ENCODE measurements at regions not wholly inside any gene's neighbourhood (a gene's known extent, or its start where the extent isn't known, plus 50 kb on each side); places are given as distances from the start of the nearest gene placed in this dataset.

DNA sequence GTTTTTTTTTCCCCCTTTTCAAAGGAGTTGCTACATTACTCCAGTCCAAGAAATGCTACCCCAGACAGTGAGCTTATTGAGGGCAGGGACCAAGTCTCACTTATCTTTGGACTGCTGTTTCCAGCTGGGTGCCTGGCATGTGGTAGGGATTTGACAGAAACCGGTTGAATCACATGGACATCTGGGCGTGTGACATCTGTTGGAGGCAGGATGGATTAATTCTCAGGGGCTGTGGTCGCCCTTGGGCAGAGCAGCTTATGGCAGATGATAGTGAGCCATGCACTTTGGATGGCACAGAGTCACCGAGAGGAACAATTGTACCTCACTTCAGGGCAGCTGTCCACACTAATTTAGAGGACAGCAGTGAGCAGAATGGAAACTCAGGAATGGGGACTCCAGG, 254.6 kb upstream of the ID2 start:
- TF ChIP-seq TCF7L2 (IDR thresholded peaks at IDR 0.05; ENCODE audit: borderline replicate concordance, low read depth, low read length) = no peak
- TF ChIP-seq, protein P1, sequence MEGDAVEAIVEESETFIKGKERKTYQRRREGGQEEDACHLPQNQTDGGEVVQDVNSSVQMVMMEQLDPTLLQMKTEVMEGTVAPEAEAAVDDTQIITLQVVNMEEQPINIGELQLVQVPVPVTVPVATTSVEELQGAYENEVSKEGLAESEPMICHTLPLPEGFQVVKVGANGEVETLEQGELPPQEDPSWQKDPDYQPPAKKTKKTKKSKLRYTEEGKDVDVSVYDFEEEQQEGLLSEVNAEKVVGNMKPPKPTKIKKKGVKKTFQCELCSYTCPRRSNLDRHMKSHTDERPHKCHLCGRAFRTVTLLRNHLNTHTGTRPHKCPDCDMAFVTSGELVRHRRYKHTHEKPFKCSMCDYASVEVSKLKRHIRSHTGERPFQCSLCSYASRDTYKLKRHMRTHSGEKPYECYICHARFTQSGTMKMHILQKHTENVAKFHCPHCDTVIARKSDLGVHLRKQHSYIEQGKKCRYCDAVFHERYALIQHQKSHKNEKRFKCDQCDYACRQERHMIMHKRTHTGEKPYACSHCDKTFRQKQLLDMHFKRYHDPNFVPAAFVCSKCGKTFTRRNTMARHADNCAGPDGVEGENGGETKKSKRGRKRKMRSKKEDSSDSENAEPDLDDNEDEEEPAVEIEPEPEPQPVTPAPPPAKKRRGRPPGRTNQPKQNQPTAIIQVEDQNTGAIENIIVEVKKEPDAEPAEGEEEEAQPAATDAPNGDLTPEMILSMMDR (tag by site-specific recombination; IDR thresholded peaks at IDR 0.05) = no peak
- no peak for TF ChIP-seq ZEB2 (tag by site-specific recombination; IDR thresholded peaks at IDR 0.05)
- TF ChIP-seq ZNF10 (tag by site-specific recombination; IDR thresholded peaks at IDR 0.05) = no peak
- TF ChIP-seq YY1 (tag by site-specific recombination; IDR thresholded peaks at IDR 0.05) = no peak
- TF ChIP-seq ZXDB (tag by site-specific recombination; IDR thresholded peaks at IDR 0.05) = no peak
- no peak for TF ChIP-seq KLF1 (tag by site-specific recombination; IDR thresholded peaks at IDR 0.05)
- TF ChIP-seq ZNF324 (tag by site-specific recombination; IDR thresholded peaks at IDR 0.05) = no peak
- TF ChIP-seq, protein P2, sequence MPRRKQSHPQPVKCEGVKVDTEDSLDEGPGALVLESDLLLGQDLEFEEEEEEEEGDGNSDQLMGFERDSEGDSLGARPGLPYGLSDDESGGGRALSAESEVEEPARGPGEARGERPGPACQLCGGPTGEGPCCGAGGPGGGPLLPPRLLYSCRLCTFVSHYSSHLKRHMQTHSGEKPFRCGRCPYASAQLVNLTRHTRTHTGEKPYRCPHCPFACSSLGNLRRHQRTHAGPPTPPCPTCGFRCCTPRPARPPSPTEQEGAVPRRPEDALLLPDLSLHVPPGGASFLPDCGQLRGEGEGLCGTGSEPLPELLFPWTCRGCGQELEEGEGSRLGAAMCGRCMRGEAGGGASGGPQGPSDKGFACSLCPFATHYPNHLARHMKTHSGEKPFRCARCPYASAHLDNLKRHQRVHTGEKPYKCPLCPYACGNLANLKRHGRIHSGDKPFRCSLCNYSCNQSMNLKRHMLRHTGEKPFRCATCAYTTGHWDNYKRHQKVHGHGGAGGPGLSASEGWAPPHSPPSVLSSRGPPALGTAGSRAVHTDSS (tag by site-specific recombination; IDR thresholded peaks at IDR 0.05) = no peak
